Ascending aorta (tissue), 2 donors: ENCODE measurements at regions not wholly inside any gene's neighbourhood (a gene's known extent, or its start where the extent isn't known, plus 50 kb on each side); places are given as distances from the start of the nearest gene placed in this dataset.
"Not testable (repeated sequence)": the region's sequence is repeated elsewhere in the genome, so short reads cannot be mapped to it uniquely, and the experiment has no call there.

Source experiments
- DNase-seq, 2 donors: peaks; one replicate each; pipeline ENCODE4 v3.0.0-alpha.2; 2019; ENCODE audit warnings: low spot score in 2 of 2
- H3K27ac ChIP-seq, 2 donors: fragments of 200-600 bp; sonication (generic); one replicate each; pipeline ENCODE4 v1.5.1; 2016 to 2017; ENCODE audit warnings: mild to moderate bottlenecking in 1 of 2
- H3K27me3 ChIP-seq: fragments of 200-600 bp; sonication (generic); one replicate; pipeline ENCODE4 v1.5.1; 2017
- H3K36me3 ChIP-seq, 2 donors: fragments of 200-600 bp; sonication (generic); one replicate each; pipeline ENCODE4 v1.5.1; 2016
- H3K4me1 ChIP-seq, 2 donors: fragments of 200-600 bp; sonication (generic); one replicate each; pipeline ENCODE4 v1.5.1; 2016 to 2017; ENCODE audit warnings: mild to moderate bottlenecking in 1 of 2
- H3K4me3 ChIP-seq, 2 donors: fragments of 200-600 bp; sonication (generic); one replicate each; pipeline ENCODE4 v1.5.1; 2016 to 2017; ENCODE audit warnings: mild to moderate bottlenecking in 1 of 2
- H3K9me3 ChIP-seq, 2 donors: fragments of 200-600 bp; sonication (generic); one replicate each; pipeline ENCODE4 v1.5.1; 2016
- CTCF ChIP-seq, 3 experiments: fragments of 200-600 bp in 2 of 3; fragments of 450-650 bp in 1 of 3; sonication (generic) in 2 of 3; IDR thresholded peaks; one replicate each; pipeline ENCODE4 v1.5.1; 2016 to 2019; ENCODE audit warnings: antibody characterized with exemption in 3 of 3, mild to moderate bottlenecking in 1 of 3, moderate library complexity in 1 of 3
- intact Hi-C: fragments of 100-400 bp; cut with DNase I; formaldehyde crosslinking; loops from one replicate; pipeline ENCODE4 v1.15.1; 2023

DNA sequence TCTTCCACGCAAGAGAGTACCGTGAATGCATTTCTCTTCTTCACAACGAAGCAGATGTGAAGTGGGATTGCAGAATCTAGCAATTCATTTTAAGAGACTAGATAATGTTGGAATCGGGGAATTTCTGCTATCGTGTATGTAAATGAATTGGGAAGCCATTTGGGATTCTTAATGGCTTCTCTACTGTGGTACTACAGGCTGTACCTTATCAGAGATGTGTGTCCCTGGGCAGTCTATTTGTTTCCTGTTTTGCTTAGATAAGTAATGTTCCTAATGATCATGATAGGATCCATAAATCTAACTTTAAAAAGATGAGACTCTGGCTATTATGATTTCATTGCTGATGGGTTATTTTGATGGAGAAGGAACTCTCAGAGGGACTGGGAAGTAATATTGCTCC is 320.6 kb downstream of the REEP3 start:
- Histone ChIP-seq H3K4me3 (no peak overlapping the region), H3K9me3 (no peaks in the 10 kb centered on the region), H3K27ac (no peak overlapping the region), H3K27me3 (no peaks in the 10 kb centered on the region), H3K36me3 (no peaks in the 10 kb centered on the region), H3K4me1 (no peaks in the 10 kb centered on the region)
- intact Hi-C loops, result no loop called here
- no peak for TF ChIP-seq CTCF (IDR thresholded peaks at IDR 0.05)
- no peak for DNase-seq

- intact Hi-C loops, result no loop called here
- TF ChIP-seq CTCF (IDR thresholded peaks at IDR 0.05), result no peak
- no peak for DNase-seq
- no peak overlapping the region for H3K4me3 ChIP-seq
- no peaks in the 10 kb centered on the region for H3K4me1 ChIP-seq
- no peaks in the 10 kb centered on the region for H3K9me3 ChIP-seq
- no peaks in the 10 kb centered on the region for H3K36me3 ChIP-seq
- H3K27ac ChIP-seq, result no peak overlapping the region
- no peaks in the 10 kb centered on the region for H3K27me3 ChIP-seq
Observed at GRCh38 chr10:63843107-63843506, 321.9 kb downstream of the REEP3 start.

- intact Hi-C loops, H3K27ac ChIP-seq, H3K36me3 ChIP-seq, DNase-seq, H3K27me3 ChIP-seq, H3K4me3 ChIP-seq, H3K9me3 ChIP-seq, H3K4me1 ChIP-seq: not testable (repeated sequence)
Observed at GRCh38 chr10:63848871-63849270, 327.7 kb downstream of the REEP3 start.

DNA sequence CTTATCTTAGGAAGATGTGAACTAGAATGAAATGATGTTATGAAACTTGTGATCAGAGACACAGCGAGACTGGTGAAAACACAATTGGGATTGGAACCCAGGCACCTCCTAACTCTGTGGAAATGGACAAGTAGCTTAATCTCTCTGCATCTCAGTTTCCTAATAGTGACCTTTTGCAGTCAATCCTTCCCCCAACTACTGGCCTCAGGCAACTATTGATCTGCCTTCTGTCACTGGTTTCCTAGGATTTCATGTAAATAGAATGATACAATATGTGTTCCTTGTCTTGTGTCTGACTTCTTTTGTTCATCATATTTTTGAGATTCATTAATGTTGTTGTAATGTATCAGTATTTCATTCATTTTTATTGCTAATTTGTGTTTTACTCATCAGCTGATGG is 341.7 kb downstream of the REEP3 start:
- TF ChIP-seq CTCF (IDR thresholded peaks at IDR 0.05), result no peak

GRCh38 chr10:63865210-63865609 is 344.0 kb downstream of the REEP3 start:
- Histone ChIP-seq H3K27me3 (no peaks in the 10 kb centered on the region), H3K36me3 (no peaks in the 10 kb centered on the region), H3K4me3 (no peak overlapping the region), H3K9me3 (no peaks in the 10 kb centered on the region), H3K27ac (no peak overlapping the region), H3K4me1 (peaks cover 0 to 4% of the 10 kb centered on the region in 2 donors)
- intact Hi-C loops, result no loop called here
- no peak for DNase-seq
- no peak for TF ChIP-seq CTCF (IDR thresholded peaks at IDR 0.05)

More for the DNA sequence above, 341.7 kb downstream of the REEP3 start:
- intact Hi-C loops, result no loop called here
- Histone ChIP-seq H3K27me3 (no peaks in the 10 kb centered on the region), H3K36me3 (no peaks in the 10 kb centered on the region), H3K4me3 (no peak overlapping the region), H3K9me3 (no peaks in the 10 kb centered on the region), H3K27ac (no peak overlapping the region), H3K4me1 (peaks cover 0 to 4% of the 10 kb centered on the region in 2 donors)
- no peak for DNase-seq

GRCh38 chr10:63866075-63866746 is 345.0 kb downstream of the REEP3 start:
- TF ChIP-seq CTCF (IDR thresholded peaks at IDR 0.05), result peak; percentile 42 to 84 (median 81)
- H3K4me1 ChIP-seq, result peaks cover 0 to 4% of the 10 kb centered on the region in 2 donors
- intact Hi-C loops, result no loop called here
- H3K27me3 ChIP-seq, result no peaks in the 10 kb centered on the region
- no peaks in the 10 kb centered on the region for H3K9me3 ChIP-seq
- no peaks in the 10 kb centered on the region for H3K36me3 ChIP-seq
- H3K27ac ChIP-seq, result no peak overlapping the region
- no peak for DNase-seq
- peak overlapping the region in 1 of 2 donors; percentile 54 for H3K4me3 ChIP-seq
